Tibial nerve (tissue), 3 donors: ENCODE measurements at regions not wholly inside any gene's neighbourhood (a gene's known extent, or its start where the extent isn't known, plus 50 kb on each side); places are given as distances from the start of the nearest gene placed in this dataset.

ENCODE experiments used
- CTCF ChIP-seq, 5 experiments: fragments of 200-600 bp in 3 of 5; fragments of 450-650 bp in 2 of 5; sonication (generic) in 3 of 5; IDR thresholded peaks; one replicate each; pipeline ENCODE4 v1.5.1; 2016 to 2019; ENCODE audit warnings: antibody characterized with exemption in 5 of 5, mild to moderate bottlenecking in 3 of 5, moderate library complexity in 2 of 5
- POLR2A ChIP-seq, 2 donors: fragments of 450-650 bp; IDR thresholded peaks; one replicate each; pipeline ENCODE4 v1.6.1; 2017; ENCODE audit warnings: antibody characterized with exemption in 2 of 2, mild to moderate bottlenecking in 2 of 2, moderate library complexity in 2 of 2

GRCh38 chr10:27382176-27382575, 121.9 kb upstream of the RAB18 start:
- no peak for TF ChIP-seq CTCF (IDR thresholded peaks at IDR 0.05)
- TF ChIP-seq POLR2A (IDR thresholded peaks at IDR 0.05), result no peak
